CD14-positive monocyte (primary cell): ENCODE measurements at regions not wholly inside any gene's neighbourhood (a gene's known extent, or its start where the extent isn't known, plus 50 kb on each side); places are given as distances from the start of the nearest gene placed in this dataset.

Experiments
- DNase-seq, 3 donors: peaks; one replicate each; pipeline ENCODE4 v3.0.0-alpha.2; 2011 to 2022
- H2AFZ ChIP-seq: 2 replicates; pipeline ENCODE4 v1.6.0; 2012; ENCODE audit warnings: mild to moderate bottlenecking, low read depth, low read length, inconsistent platforms; ENCODE audit not compliant: insufficient read depth, poor library complexity, severe bottlenecking
- H3K27ac ChIP-seq, 2 donors: 1 replicate in 1 of 2; 2 replicates in 1 of 2; pipeline ENCODE4 v1.5.1; 2012 to 2013; ENCODE audit warnings: low read length in 2 of 2, control low read depth in 1 of 2, inconsistent platforms in 1 of 2, low read depth in 1 of 2, mild to moderate bottlenecking in 1 of 2
- H3K27me3 ChIP-seq, 2 donors: one replicate each; pipeline versions ENCODE4 v1.6.0 to v1.6.1; 2011 to 2013; ENCODE audit warnings: low read length in 2 of 2; ENCODE audit not compliant: control insufficient read depth in 2 of 2, insufficient read depth in 2 of 2
- H3K36me3 ChIP-seq, 2 donors: replicated peaks in 1 of 2; 1 replicate in 1 of 2; 2 replicates in 1 of 2; pipeline versions ENCODE4 v1.5.1 to v1.6.1; 2012 to 2013; ENCODE audit warnings: low read length in 2 of 2, control low read depth in 1 of 2, inconsistent platforms in 1 of 2, mild to moderate bottlenecking in 1 of 2; ENCODE audit not compliant: insufficient read depth in 2 of 2, control insufficient read depth in 1 of 2
- H3K4me1 ChIP-seq, 2 donors: 1 replicate in 1 of 2; 2 replicates in 1 of 2; pipeline versions ENCODE4 v1.5.1 to v1.6.1; 2012 to 2013; ENCODE audit warnings: low read length in 2 of 2, control low read depth in 1 of 2, inconsistent platforms in 1 of 2, mild to moderate bottlenecking in 1 of 2, moderate library complexity in 1 of 2; ENCODE audit not compliant: insufficient read depth in 2 of 2, control insufficient read depth in 1 of 2
- H3K4me2 ChIP-seq: replicated peaks from 2 replicates; pipeline ENCODE3; 2012; ENCODE audit warnings: low read length, moderate library complexity, mild to moderate bottlenecking; ENCODE audit not compliant: poor library complexity, severe bottlenecking; ENCODE audit errors: extremely low read depth
- H3K4me3 ChIP-seq, 3 experiments: fragments of 200-600 bp in 1 of 3; sonication (generic) in 1 of 3; replicated peaks in 1 of 3; 1 replicate in 2 of 3; 2 replicates in 1 of 3; pipeline ENCODE4 v1.5.1; 2011 to 2013; ENCODE audit warnings: low read length in 3 of 3, mild to moderate bottlenecking in 3 of 3, control low read depth in 2 of 3, low read depth in 2 of 3, inconsistent platforms in 1 of 3, moderate library complexity in 1 of 3
- H3K79me2 ChIP-seq: 2 replicates; pipeline ENCODE4 v1.6.0; 2012; ENCODE audit warnings: mild to moderate bottlenecking, control low read depth, inconsistent platforms, low read length, moderate library complexity; ENCODE audit not compliant: insufficient read depth
- H3K9ac ChIP-seq: 2 replicates; pipeline ENCODE4 v1.6.0; 2017; ENCODE audit warnings: low read length, mild to moderate bottlenecking; ENCODE audit not compliant: insufficient read depth, poor library complexity, severe bottlenecking
- H3K9me3 ChIP-seq, 2 donors: replicated peaks in 1 of 2; 1 replicate in 1 of 2; 2 replicates in 1 of 2; pipeline versions ENCODE4 v1.5.1 to v1.6.1; 2012 to 2013; ENCODE audit warnings: low read length in 2 of 2, control low read depth in 1 of 2; ENCODE audit not compliant: control insufficient read depth in 1 of 2, insufficient read depth in 1 of 2
- H4K20me1 ChIP-seq: 2 replicates; pipeline ENCODE4 v1.6.0; 2012; ENCODE audit warnings: mild to moderate bottlenecking, low read length, control low read depth, moderate library complexity; ENCODE audit not compliant: insufficient read depth
- H3K27ac Mint-ChIP-seq, 7 donors: one replicate each; pipeline ENCODE4 v1.8.0; 2020; ENCODE audit warnings: mild to moderate bottlenecking in 7 of 7, mixed read lengths in 7 of 7, moderate library complexity in 6 of 7, inconsistent platforms in 2 of 7
- H3K27me3 Mint-ChIP-seq, 3 donors: one replicate each; pipeline ENCODE4 v1.8.0; 2021 to 2022; ENCODE audit warnings: low read depth in 3 of 3, mild to moderate bottlenecking in 3 of 3, mixed read lengths in 3 of 3, moderate library complexity in 3 of 3, inconsistent platforms in 1 of 3
- H3K36me3 Mint-ChIP-seq, 2 donors: one replicate each; pipeline ENCODE4 v1.8.0; 2020; ENCODE audit warnings: mixed read lengths in 2 of 2, inconsistent platforms in 1 of 2, mild to moderate bottlenecking in 1 of 2
- H3K4me1 Mint-ChIP-seq: one replicate; pipeline ENCODE4 v1.8.0; 2020; ENCODE audit warnings: mild to moderate bottlenecking, mixed read lengths
- H3K4me3 Mint-ChIP-seq, 2 donors: one replicate each; pipeline ENCODE4 v1.8.0; 2020; ENCODE audit warnings: mild to moderate bottlenecking in 2 of 2, mixed read lengths in 2 of 2, moderate library complexity in 1 of 2
- H3K9me3 Mint-ChIP-seq, 7 donors: one replicate each; pipeline ENCODE4 v1.8.0; 2020 to 2022; ENCODE audit warnings: mixed read lengths in 7 of 7, mild to moderate bottlenecking in 6 of 7, moderate library complexity in 6 of 7, inconsistent platforms in 2 of 7
- CTCF ChIP-seq: fragments of 200-600 bp; IDR thresholded peaks from one replicate; pipeline ENCODE4 v1.8.0; 2022; ENCODE audit warnings: antibody characterized with exemption, mild to moderate bottlenecking
- WGBS: methylation state at CpG from one replicate; pipeline ENCODE4 v1.1.5; 2013; ENCODE audit warnings: missing lambda C conversion rate; ENCODE audit not compliant: insufficient coverage; 5-methylcytosine and 5-hydroxymethylcytosine counted together
- intact Hi-C, 2 donors: fragments of 100-400 bp; cut with micrococcal nuclease; formaldehyde crosslinking; loops; one replicate each; pipeline versions ENCODE4 v1.15.0 to v1.15.1; 2023

- no peak for DNase-seq
- Histone ChIP-seq H3K79me2 (no peaks in the 10 kb centered on the region), H3K9me3 (peaks cover 4 to 6% of the 10 kb centered on the region in 2 donors), H3K27ac (no peak overlapping the region), H4K20me1 (no peaks in the 10 kb centered on the region), H3K4me2 (no peak overlapping the region), H3K4me3 (no peak overlapping the region), H3K27me3 (no peaks in the 10 kb centered on the region), H3K4me1 (no peaks in the 10 kb centered on the region), H2AFZ (no peak overlapping the region), H3K36me3 (no peaks in the 10 kb centered on the region), H3K9ac (no peak overlapping the region)
- peaks cover 0 to 7% (median 0%) of the 10 kb centered on the region in 3 donors for H3K27me3 Mint-ChIP-seq
- no peaks in the 10 kb centered on the region for H3K4me1 Mint-ChIP-seq
- no peak overlapping the region for H3K27ac Mint-ChIP-seq
- 100% methylated on average over 1 of the region's 3 CpGs for WGBS
- H3K36me3 Mint-ChIP-seq: no peaks in the 10 kb centered on the region
- no peak overlapping the region for H3K4me3 Mint-ChIP-seq
- intact Hi-C loops: no loop called here
- no peak for TF ChIP-seq CTCF
- H3K9me3 Mint-ChIP-seq: peaks cover 0 to 20% (median 4%) of the 10 kb centered on the region in 7 donors
Observed at GRCh38 chr15:26106556-26106955, 243.4 kb upstream of the ATP10A start.

GRCh38 chr15:26103002-26103404 lies 239.9 kb upstream of the ATP10A start:
- Histone ChIP-seq H2AFZ (no peak overlapping the region), H3K36me3 (no peaks in the 10 kb centered on the region), H3K9ac (no peak overlapping the region), H3K4me1 (no peaks in the 10 kb centered on the region), H3K4me3 (no peak overlapping the region), H4K20me1 (no peaks in the 10 kb centered on the region), H3K27me3 (no peaks in the 10 kb centered on the region), H3K4me2 (no peak overlapping the region), H3K9me3 (peaks cover 4 to 6% of the 10 kb centered on the region in 2 donors), H3K27ac (no peak overlapping the region), H3K79me2 (no peaks in the 10 kb centered on the region)
- no peak for DNase-seq
- Mint-ChIP-seq H3K27ac (no peak overlapping the region), H3K4me3 (no peak overlapping the region), H3K9me3 (peaks cover 0 to 16% (median 6%) of the 10 kb centered on the region in 7 donors), H3K36me3 (no peaks in the 10 kb centered on the region), H3K27me3 (peaks cover 0 to 7% (median 0%) of the 10 kb centered on the region in 3 donors), H3K4me1 (no peaks in the 10 kb centered on the region)
- WGBS: 84% methylated on average over 5 of the region's 7 CpGs
- TF ChIP-seq CTCF: no peak
- intact Hi-C loops: no loop called here
